Breast epithelium (tissue), 4 donors: ENCODE measurements at regions not wholly inside any gene's neighbourhood (a gene's known extent, or its start where the extent isn't known, plus 50 kb on each side); places are given as distances from the start of the nearest gene placed in this dataset.
"Not testable (repeated sequence)": the region's sequence is repeated elsewhere in the genome, so short reads cannot be mapped to it uniquely, and the experiment has no call there.

Experiments
- DNase-seq, 2 donors: peaks; one replicate each; pipeline ENCODE4 v3.0.0-alpha.2; 2019; ENCODE audit warnings: low spot score in 2 of 2
- H3K27ac ChIP-seq, 2 donors: fragments of 200-600 bp; sonication (generic) in 1 of 2; one replicate each; pipeline ENCODE4 v1.5.1; 2016 to 2019; ENCODE audit warnings: mild to moderate bottlenecking in 1 of 2
- H3K27me3 ChIP-seq, 2 donors: fragments of 200-600 bp; sonication (generic) in 1 of 2; one replicate each; pipeline versions ENCODE4 v1.5.1 to v1.6.0; 2017 to 2019; ENCODE audit warnings: control low read depth in 1 of 2, mild to moderate bottlenecking in 1 of 2
- H3K36me3 ChIP-seq: fragments of 200-600 bp; one replicate; pipeline ENCODE4 v1.5.1; 2019
- H3K4me1 ChIP-seq, 2 donors: fragments of 200-600 bp; sonication (generic); one replicate each; pipeline ENCODE4 v1.5.1; 2016 to 2019; ENCODE audit warnings: control low read depth in 1 of 2
- H3K4me3 ChIP-seq, 3 donors: fragments of 200-600 bp; sonication (generic); 1 replicate in 2 of 3; 2 replicates in 1 of 3; pipeline ENCODE4 v1.5.1; 2016 to 2019; ENCODE audit warnings: mild to moderate bottlenecking in 3 of 3, moderate library complexity in 2 of 3
- H3K9me3 ChIP-seq, 2 donors: fragments of 200-600 bp; sonication (generic) in 1 of 2; one replicate each; pipeline ENCODE4 v1.5.1; 2016 to 2019; ENCODE audit warnings: control low read depth in 1 of 2
- CTCF ChIP-seq, 3 donors: fragments of 450-650 bp; IDR thresholded peaks; one replicate each; pipeline ENCODE4 v1.5.1; 2016 to 2017; ENCODE audit warnings: antibody characterized with exemption in 3 of 3, mild to moderate bottlenecking in 3 of 3, moderate library complexity in 3 of 3
- POLR2A ChIP-seq: fragments of 450-650 bp; IDR thresholded peaks from one replicate; pipeline ENCODE4 v1.6.1; 2016; ENCODE audit warnings: antibody characterized with exemption, mild to moderate bottlenecking, moderate library complexity
- POLR2AphosphoS5 ChIP-seq, 3 donors: sonication (generic); formaldehyde crosslinking; IDR thresholded peaks; one replicate each; pipeline ENCODE4 v1.6.1; 2017; ENCODE audit warnings: antibody characterized with exemption in 3 of 3
- intact Hi-C: fragments of 100-400 bp; cut with DNase I; formaldehyde crosslinking; loops from one replicate; pipeline ENCODE4 v1.15.1; 2023; ENCODE audit warnings: low total_unique reads

- no peak for DNase-seq
- no peak overlapping the region for H3K27ac ChIP-seq
- no peaks in the 10 kb centered on the region for H3K4me1 ChIP-seq
- H3K27me3 ChIP-seq: no peaks in the 10 kb centered on the region
- no peak overlapping the region for H3K4me3 ChIP-seq
- intact Hi-C loops: loop anchor here (10.0 kb wide), 1 partner anchor 749 kb away; no protein-coding TSS in a partner anchor
- no peaks in the 10 kb centered on the region for H3K36me3 ChIP-seq
- TF ChIP-seq POLR2A (no peak), POLR2AphosphoS5 (IDR thresholded peaks at IDR 0.05) (no peak), CTCF (IDR thresholded peaks at IDR 0.05) (no peak)
- H3K9me3 ChIP-seq: peaks cover 6 to 26% of the 10 kb centered on the region in 2 donors
Measured at GRCh38 chr9:74073897-74074296, 423.2 kb upstream of the RORB start.

GRCh38 chr9:74078647-74079046, 418.5 kb upstream of the RORB start:
- peaks cover 6 to 27% of the 10 kb centered on the region in 2 donors for H3K9me3 ChIP-seq
- no peaks in the 10 kb centered on the region for H3K27me3 ChIP-seq
- TF ChIP-seq POLR2A: no peak
- no peak for TF ChIP-seq CTCF (IDR thresholded peaks at IDR 0.05)
- TF ChIP-seq POLR2AphosphoS5 (IDR thresholded peaks at IDR 0.05): no peak
- no peaks in the 10 kb centered on the region for H3K4me1 ChIP-seq
- intact Hi-C loops: loop anchor here (10.0 kb wide), 1 partner anchor 754 kb away; no protein-coding TSS in a partner anchor
- no peak overlapping the region for H3K27ac ChIP-seq
- H3K36me3 ChIP-seq: no peaks in the 10 kb centered on the region
- DNase-seq: no peak
- H3K4me3 ChIP-seq: no peak overlapping the region

- DNase-seq, H3K4me3 ChIP-seq, intact Hi-C loops, H3K36me3 ChIP-seq, H3K27me3 ChIP-seq, H3K4me1 ChIP-seq, H3K27ac ChIP-seq: not testable (repeated sequence)
- H3K9me3 ChIP-seq: peaks cover 6 to 27% of the 10 kb centered on the region in 2 donors
Measured at GRCh38 chr9:74080652-74081051, 416.5 kb upstream of the RORB start.

- DNase-seq: no peak
- H3K27me3 ChIP-seq: no peaks in the 10 kb centered on the region
- H3K4me3 ChIP-seq: no peak overlapping the region
- intact Hi-C loops: no loop called here
- TF ChIP-seq POLR2A: no peak
- TF ChIP-seq POLR2AphosphoS5 (IDR thresholded peaks at IDR 0.05): no peak
- no peak for TF ChIP-seq CTCF (IDR thresholded peaks at IDR 0.05)
- H3K36me3 ChIP-seq: no peaks in the 10 kb centered on the region
- H3K9me3 ChIP-seq: peaks cover 0 to 10% of the 10 kb centered on the region in 2 donors
- H3K4me1 ChIP-seq: no peaks in the 10 kb centered on the region
- no peak overlapping the region for H3K27ac ChIP-seq
Measured at GRCh38 chr9:74083681-74084433, 413.3 kb upstream of the RORB start.

- H3K27ac ChIP-seq, H3K9me3 ChIP-seq, H3K4me1 ChIP-seq, H3K36me3 ChIP-seq, H3K4me3 ChIP-seq, intact Hi-C loops, H3K27me3 ChIP-seq, DNase-seq: not testable (repeated sequence)
Measured at GRCh38 chr9:74085384-74086037, 411.6 kb upstream of the RORB start.

- intact Hi-C loops, H3K4me1 ChIP-seq: not testable (repeated sequence)
Measured at GRCh38 chr9:74090921-74091320, 406.2 kb upstream of the RORB start.

More at GRCh38 chr9:74090921-74091320, 406.2 kb upstream of the RORB start:
- H3K27me3 ChIP-seq, H3K27ac ChIP-seq, H3K36me3 ChIP-seq, H3K4me3 ChIP-seq, H3K9me3 ChIP-seq, DNase-seq: not testable (repeated sequence)
